Liver (tissue), 8 donors: ENCODE measurements at regions not wholly inside any gene's neighbourhood (a gene's known extent, or its start where the extent isn't known, plus 50 kb on each side); places are given as distances from the start of the nearest gene placed in this dataset.

ENCODE experiments used
- DNase-seq: peaks from one replicate; pipeline ENCODE4 v3.0.0-alpha.2; 2017; ENCODE audit warnings: low spot score
- H3K27ac ChIP-seq, 2 donors: one replicate each; pipeline ENCODE4 v1.7.0; 2013; ENCODE audit warnings: inconsistent platforms in 2 of 2, low read length in 2 of 2, control low read depth in 1 of 2, low read depth in 1 of 2, mild to moderate bottlenecking in 1 of 2
- H3K27me3 ChIP-seq, 4 donors: one replicate each; pipeline versions ENCODE4 v1.6.1 to v1.7.0; 2013; ENCODE audit warnings: low read length in 3 of 4, inconsistent platforms in 1 of 4, mild to moderate bottlenecking in 1 of 4, moderate library complexity in 1 of 4; ENCODE audit not compliant: control insufficient read depth in 4 of 4, insufficient read depth in 4 of 4
- H3K36me3 ChIP-seq, 4 donors: one replicate each; pipeline versions ENCODE4 v1.6.1 to v1.7.0; 2013; ENCODE audit warnings: low read length in 3 of 4, mild to moderate bottlenecking in 3 of 4, low read depth in 1 of 4, moderate library complexity in 1 of 4; ENCODE audit not compliant: control insufficient read depth in 4 of 4, insufficient read depth in 3 of 4
- H3K4me1 ChIP-seq, 4 donors: one replicate each; pipeline versions ENCODE4 v1.6.1 to v1.7.0; 2013; ENCODE audit warnings: low read length in 3 of 4, mild to moderate bottlenecking in 3 of 4, moderate library complexity in 1 of 4; ENCODE audit not compliant: control insufficient read depth in 4 of 4, insufficient read depth in 4 of 4
- H3K4me3 ChIP-seq, 3 donors: one replicate each; pipeline versions ENCODE4 v1.6.1 to v1.7.0; 2013; ENCODE audit warnings: low read length in 3 of 3, control low read depth in 1 of 3, low read depth in 1 of 3, mild to moderate bottlenecking in 1 of 3
- H3K9ac ChIP-seq, 2 donors: one replicate each; pipeline ENCODE4 v1.7.0; 2013; ENCODE audit warnings: low read length in 2 of 2, mild to moderate bottlenecking in 2 of 2, moderate library complexity in 2 of 2, control low read depth in 1 of 2, low read depth in 1 of 2
- H3K9me3 ChIP-seq, 4 donors: one replicate each; pipeline versions ENCODE4 v1.6.1 to v1.7.0; 2013; ENCODE audit warnings: low read length in 3 of 4; ENCODE audit not compliant: control insufficient read depth in 4 of 4
- EGR1 ChIP-seq, 2 donors: IDR thresholded peaks; 2 replicates each; pipeline ENCODE4 v1.6.1; 2016 to 2018; ENCODE audit warnings: antibody characterized with exemption in 2 of 2, low read depth in 2 of 2
- FOXA1 ChIP-seq: IDR thresholded peaks from 2 replicates; pipeline ENCODE4 v1.6.1; 2016; ENCODE audit warnings: antibody characterized with exemption
- FOXA2 ChIP-seq: IDR thresholded peaks from 2 replicates; pipeline ENCODE4 v1.6.1; 2016; ENCODE audit warnings: antibody characterized with exemption
- HNF4G ChIP-seq: IDR thresholded peaks from 2 replicates; pipeline ENCODE4 v1.6.1; 2016; ENCODE audit warnings: antibody characterized with exemption
- JUND ChIP-seq, 2 donors: IDR thresholded peaks; 2 replicates each; pipeline ENCODE4 v1.6.1; 2016; ENCODE audit warnings: antibody characterized with exemption in 2 of 2
- NR2F2 ChIP-seq: IDR thresholded peaks from 2 replicates; pipeline ENCODE4 v1.6.1; 2016; ENCODE audit warnings: antibody characterized with exemption
- RAD21 ChIP-seq, 2 donors: IDR thresholded peaks; 2 replicates each; pipeline ENCODE4 v1.6.1; 2016; ENCODE audit warnings: antibody characterized with exemption in 2 of 2, mild to moderate bottlenecking in 2 of 2
- RXRA ChIP-seq, 2 donors: IDR thresholded peaks; 2 replicates each; pipeline ENCODE4 v1.6.1; 2017 to 2018; ENCODE audit warnings: antibody characterized with exemption in 2 of 2, mild to moderate bottlenecking in 1 of 2
- SP1 ChIP-seq: IDR thresholded peaks from 2 replicates; pipeline ENCODE4 v1.6.1; 2018; ENCODE audit warnings: antibody characterized with exemption, mild to moderate bottlenecking
- TAF1 ChIP-seq: conservative IDR thresholded peaks from 2 replicates; pipeline ENCODE4 v1.6.1; 2016; ENCODE audit warnings: antibody characterized with exemption, mild to moderate bottlenecking
- WGBS: extraction: QIAGEN DNeasy Blood & Tissue Kit; methylation state at CpG from one replicate; pipeline ENCODE4 v1.1.7; 2013; 5-methylcytosine and 5-hydroxymethylcytosine counted together
- TF ChIP-seq, protein P1 (sequence below): fragments of 150-350 bp; IDR thresholded peaks from 2 replicates; pipeline ENCODE4 v1.5.1; 2017; ENCODE audit warnings: improper control_type of control experiment, low read depth, low read length; ENCODE audit not compliant: missing input control
- TF ChIP-seq, protein P2 (sequence below): IDR thresholded peaks from 2 replicates; pipeline ENCODE4 v1.6.1; 2016; ENCODE audit warnings: antibody characterized with exemption
- TF ChIP-seq, protein P3 (sequence below): IDR thresholded peaks from 2 replicates; pipeline ENCODE4 v1.6.1; 2016; ENCODE audit warnings: antibody characterized with exemption
- TF ChIP-seq, protein P4 (sequence below): IDR thresholded peaks from 2 replicates; pipeline ENCODE4 v1.6.1; 2016; ENCODE audit warnings: antibody characterized with exemption, mild to moderate bottlenecking
- TF ChIP-seq, protein P5 (sequence below): IDR thresholded peaks from 2 replicates; pipeline ENCODE4 v1.6.1; 2016; ENCODE audit warnings: antibody characterized with exemption
- donor health status: healthy.
- donor health status: healthy.
- donor health status: healthy.
- donor health status: healthy.
- donor health status: healthy.

DNA sequence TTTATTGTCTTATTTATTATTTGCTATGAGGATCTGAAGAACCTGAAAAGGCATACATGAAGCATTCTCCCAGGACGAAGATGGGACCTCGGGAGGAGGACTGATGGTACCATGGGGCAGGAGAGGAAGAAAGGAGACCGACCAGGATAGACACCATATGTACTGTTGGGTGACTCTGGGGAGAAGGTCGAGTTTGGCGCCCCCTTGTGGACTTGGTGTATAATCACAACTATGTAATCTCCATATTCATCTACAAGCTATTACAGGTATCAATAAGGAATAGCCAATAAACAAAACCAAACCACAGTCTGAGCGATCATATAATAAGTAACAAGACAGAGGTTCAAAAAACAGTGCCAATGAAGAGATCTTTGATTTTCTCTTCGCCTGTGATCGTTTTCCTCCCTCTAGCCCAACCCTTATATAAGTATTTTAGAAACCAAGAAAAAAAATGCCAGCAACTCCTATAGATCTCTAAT is 139.1 kb downstream of the SPTSSA start:
- peak; percentile 79 for DNase-seq
- WGBS = 37% methylated on average over 8 of the region's 8 CpGs
- peaks cover 0 to 2% (median 0%) of the 10 kb centered on the region in 4 donors for H3K4me1 ChIP-seq
- TF ChIP-seq JUND (IDR thresholded peaks at IDR 0.05) (no peak), RAD21 (IDR thresholded peaks at IDR 0.05) (peak; percentile 46 to 72)
- TF ChIP-seq, protein P1, sequence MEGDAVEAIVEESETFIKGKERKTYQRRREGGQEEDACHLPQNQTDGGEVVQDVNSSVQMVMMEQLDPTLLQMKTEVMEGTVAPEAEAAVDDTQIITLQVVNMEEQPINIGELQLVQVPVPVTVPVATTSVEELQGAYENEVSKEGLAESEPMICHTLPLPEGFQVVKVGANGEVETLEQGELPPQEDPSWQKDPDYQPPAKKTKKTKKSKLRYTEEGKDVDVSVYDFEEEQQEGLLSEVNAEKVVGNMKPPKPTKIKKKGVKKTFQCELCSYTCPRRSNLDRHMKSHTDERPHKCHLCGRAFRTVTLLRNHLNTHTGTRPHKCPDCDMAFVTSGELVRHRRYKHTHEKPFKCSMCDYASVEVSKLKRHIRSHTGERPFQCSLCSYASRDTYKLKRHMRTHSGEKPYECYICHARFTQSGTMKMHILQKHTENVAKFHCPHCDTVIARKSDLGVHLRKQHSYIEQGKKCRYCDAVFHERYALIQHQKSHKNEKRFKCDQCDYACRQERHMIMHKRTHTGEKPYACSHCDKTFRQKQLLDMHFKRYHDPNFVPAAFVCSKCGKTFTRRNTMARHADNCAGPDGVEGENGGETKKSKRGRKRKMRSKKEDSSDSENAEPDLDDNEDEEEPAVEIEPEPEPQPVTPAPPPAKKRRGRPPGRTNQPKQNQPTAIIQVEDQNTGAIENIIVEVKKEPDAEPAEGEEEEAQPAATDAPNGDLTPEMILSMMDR = peak; percentile 61
- H3K27ac ChIP-seq = no peak overlapping the region
- H3K27me3 ChIP-seq = no peaks in the 10 kb centered on the region
- no peaks in the 10 kb centered on the region for H3K36me3 ChIP-seq
- no peaks in the 10 kb centered on the region for H3K9me3 ChIP-seq
- no peak overlapping the region for H3K4me3 ChIP-seq
- no peak overlapping the region for H3K9ac ChIP-seq

DNA sequence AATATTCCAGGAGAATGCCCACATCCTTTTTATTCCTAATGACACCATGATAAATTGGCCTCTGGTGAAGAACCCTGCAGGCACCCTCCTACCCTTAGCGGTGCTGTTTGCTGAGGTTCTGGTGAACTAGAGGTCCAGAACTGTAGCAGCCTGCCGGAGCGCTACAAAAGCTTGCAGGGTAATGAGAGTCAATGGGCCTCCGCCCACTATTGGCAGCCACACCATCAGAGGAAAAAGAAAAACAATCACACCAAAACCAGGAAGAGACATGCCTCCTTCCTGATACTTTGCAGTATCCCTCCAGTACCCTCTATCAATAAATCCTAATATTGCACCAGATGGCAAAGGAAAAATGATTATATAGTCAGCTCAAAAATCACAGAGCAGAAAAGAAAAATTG is 142.9 kb downstream of the SPTSSA start:
- no peak for TF ChIP-seq RXRA (IDR thresholded peaks at IDR 0.05)
- no peak for TF ChIP-seq FOXA2
- TF ChIP-seq, protein P2, sequence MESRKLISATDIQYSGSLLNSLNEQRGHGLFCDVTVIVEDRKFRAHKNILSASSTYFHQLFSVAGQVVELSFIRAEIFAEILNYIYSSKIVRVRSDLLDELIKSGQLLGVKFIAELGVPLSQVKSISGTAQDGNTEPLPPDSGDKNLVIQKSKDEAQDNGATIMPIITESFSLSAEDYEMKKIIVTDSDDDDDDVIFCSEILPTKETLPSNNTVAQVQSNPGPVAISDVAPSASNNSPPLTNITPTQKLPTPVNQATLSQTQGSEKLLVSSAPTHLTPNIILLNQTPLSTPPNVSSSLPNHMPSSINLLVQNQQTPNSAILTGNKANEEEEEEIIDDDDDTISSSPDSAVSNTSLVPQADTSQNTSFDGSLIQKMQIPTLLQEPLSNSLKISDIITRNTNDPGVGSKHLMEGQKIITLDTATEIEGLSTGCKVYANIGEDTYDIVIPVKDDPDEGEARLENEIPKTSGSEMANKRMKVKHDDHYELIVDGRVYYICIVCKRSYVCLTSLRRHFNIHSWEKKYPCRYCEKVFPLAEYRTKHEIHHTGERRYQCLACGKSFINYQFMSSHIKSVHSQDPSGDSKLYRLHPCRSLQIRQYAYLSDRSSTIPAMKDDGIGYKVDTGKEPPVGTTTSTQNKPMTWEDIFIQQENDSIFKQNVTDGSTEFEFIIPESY = no peak
- TF ChIP-seq JUND (IDR thresholded peaks at IDR 0.05) = no peak
- no peak for TF ChIP-seq TAF1
- TF ChIP-seq, protein P3, sequence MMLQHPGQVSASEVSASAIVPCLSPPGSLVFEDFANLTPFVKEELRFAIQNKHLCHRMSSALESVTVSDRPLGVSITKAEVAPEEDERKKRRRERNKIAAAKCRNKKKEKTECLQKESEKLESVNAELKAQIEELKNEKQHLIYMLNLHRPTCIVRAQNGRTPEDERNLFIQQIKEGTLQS = no peak
- no peak for TF ChIP-seq RAD21 (IDR thresholded peaks at IDR 0.05)
- TF ChIP-seq, protein P4, sequence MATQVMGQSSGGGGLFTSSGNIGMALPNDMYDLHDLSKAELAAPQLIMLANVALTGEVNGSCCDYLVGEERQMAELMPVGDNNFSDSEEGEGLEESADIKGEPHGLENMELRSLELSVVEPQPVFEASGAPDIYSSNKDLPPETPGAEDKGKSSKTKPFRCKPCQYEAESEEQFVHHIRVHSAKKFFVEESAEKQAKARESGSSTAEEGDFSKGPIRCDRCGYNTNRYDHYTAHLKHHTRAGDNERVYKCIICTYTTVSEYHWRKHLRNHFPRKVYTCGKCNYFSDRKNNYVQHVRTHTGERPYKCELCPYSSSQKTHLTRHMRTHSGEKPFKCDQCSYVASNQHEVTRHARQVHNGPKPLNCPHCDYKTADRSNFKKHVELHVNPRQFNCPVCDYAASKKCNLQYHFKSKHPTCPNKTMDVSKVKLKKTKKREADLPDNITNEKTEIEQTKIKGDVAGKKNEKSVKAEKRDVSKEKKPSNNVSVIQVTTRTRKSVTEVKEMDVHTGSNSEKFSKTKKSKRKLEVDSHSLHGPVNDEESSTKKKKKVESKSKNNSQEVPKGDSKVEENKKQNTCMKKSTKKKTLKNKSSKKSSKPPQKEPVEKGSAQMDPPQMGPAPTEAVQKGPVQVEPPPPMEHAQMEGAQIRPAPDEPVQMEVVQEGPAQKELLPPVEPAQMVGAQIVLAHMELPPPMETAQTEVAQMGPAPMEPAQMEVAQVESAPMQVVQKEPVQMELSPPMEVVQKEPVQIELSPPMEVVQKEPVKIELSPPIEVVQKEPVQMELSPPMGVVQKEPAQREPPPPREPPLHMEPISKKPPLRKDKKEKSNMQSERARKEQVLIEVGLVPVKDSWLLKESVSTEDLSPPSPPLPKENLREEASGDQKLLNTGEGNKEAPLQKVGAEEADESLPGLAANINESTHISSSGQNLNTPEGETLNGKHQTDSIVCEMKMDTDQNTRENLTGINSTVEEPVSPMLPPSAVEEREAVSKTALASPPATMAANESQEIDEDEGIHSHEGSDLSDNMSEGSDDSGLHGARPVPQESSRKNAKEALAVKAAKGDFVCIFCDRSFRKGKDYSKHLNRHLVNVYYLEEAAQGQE = no peak
- TF ChIP-seq HNF4G = no peak
- TF ChIP-seq, protein P1 = no peak
- TF ChIP-seq NR2F2 = no peak
- TF ChIP-seq, protein P5, sequence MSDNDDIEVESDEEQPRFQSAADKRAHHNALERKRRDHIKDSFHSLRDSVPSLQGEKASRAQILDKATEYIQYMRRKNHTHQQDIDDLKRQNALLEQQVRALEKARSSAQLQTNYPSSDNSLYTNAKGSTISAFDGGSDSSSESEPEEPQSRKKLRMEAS = no peak
- no peak for TF ChIP-seq EGR1 (IDR thresholded peaks at IDR 0.05; ENCODE audit: low read depth in 2 of 2)
- no peak for TF ChIP-seq SP1
- TF ChIP-seq FOXA1 = no peak
- Histone ChIP-seq H3K36me3 (no peaks in the 10 kb centered on the region), H3K27me3 (no peaks in the 10 kb centered on the region), H3K9me3 (no peaks in the 10 kb centered on the region), H3K27ac (no peak overlapping the region), H3K9ac (no peak overlapping the region), H3K4me3 (no peak overlapping the region), H3K4me1 (peaks cover 0 to under 1% (median 0%) of the 10 kb centered on the region in 4 donors)
- no peak for DNase-seq
- 86% methylated on average over 4 of the region's 4 CpGs for WGBS
